ENCODE measurements at regions not wholly inside any gene's neighbourhood (a gene's known extent, or its start where the extent isn't known, plus 50 kb on each side); places are given as distances from the start of the nearest gene placed in this dataset.

DNA sequence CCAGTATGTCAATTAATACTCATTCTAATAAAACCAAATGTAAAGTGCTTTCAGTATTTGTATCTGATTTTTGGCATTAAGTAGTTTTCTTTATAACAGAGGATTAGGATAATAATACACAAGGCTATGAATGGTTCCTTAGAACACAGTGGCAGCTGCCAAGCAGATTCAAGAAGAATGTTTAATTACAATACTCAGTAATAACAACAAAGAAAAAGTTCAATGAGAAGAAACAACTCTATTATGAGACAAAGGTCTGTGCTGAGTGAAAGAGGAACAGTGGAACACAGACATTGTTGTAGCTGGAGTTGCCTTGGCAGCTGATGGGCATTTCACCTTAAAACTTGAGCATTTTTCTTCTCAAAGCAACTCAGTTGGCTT, 502.6 kb upstream of the NR3C2 start:
- TF ChIP-seq BACH2 (CRISPR knock-in tag; IDR thresholded peaks at IDR 0.05; ENCODE audit: borderline replicate concordance), result no peak
- TF ChIP-seq ESRRG (CRISPR knock-in tag; IDR thresholded peaks at IDR 0.05), result no peak
- no peak for TF ChIP-seq POU6F1 (CRISPR knock-in tag; IDR thresholded peaks at IDR 0.05; ENCODE audit: borderline replicate concordance, low read depth)
- TF ChIP-seq RARB (CRISPR knock-in tag; IDR thresholded peaks at IDR 0.05), result no peak
- TF ChIP-seq ZNF70 (CRISPR knock-in tag; IDR thresholded peaks at IDR 0.05), result no peak
- TF ChIP-seq ARNTL (CRISPR knock-in tag; IDR thresholded peaks at IDR 0.05; ENCODE audit: borderline replicate concordance, low read depth), result no peak
- TF ChIP-seq PPARA (CRISPR knock-in tag; IDR thresholded peaks at IDR 0.05; ENCODE audit: borderline replicate concordance), result no peak
- TF ChIP-seq TOX (CRISPR knock-in tag; IDR thresholded peaks at IDR 0.05; ENCODE audit: borderline replicate concordance), result no peak
- TF ChIP-seq TCF4 (CRISPR knock-in tag; IDR thresholded peaks at IDR 0.05; ENCODE audit: borderline replicate concordance), result no peak
- TF ChIP-seq GLIS3 (CRISPR knock-in tag; IDR thresholded peaks at IDR 0.05), result no peak
- no peak for TF ChIP-seq CSDC2 (CRISPR knock-in tag; IDR thresholded peaks at IDR 0.05)
- no peak for TF ChIP-seq TSHZ2 (CRISPR knock-in tag; IDR thresholded peaks at IDR 0.05)
- no peak for TF ChIP-seq SNAI2 (CRISPR knock-in tag; IDR thresholded peaks at IDR 0.05)
- TF ChIP-seq ZNF565 (CRISPR knock-in tag; conservative IDR thresholded peaks at IDR 0.05; ENCODE audit: low read depth), result no peak
- no peak for TF ChIP-seq CREB5 (CRISPR knock-in tag; IDR thresholded peaks at IDR 0.05; ENCODE audit: low read depth)
- ATAC-seq, result no peak

DNA sequence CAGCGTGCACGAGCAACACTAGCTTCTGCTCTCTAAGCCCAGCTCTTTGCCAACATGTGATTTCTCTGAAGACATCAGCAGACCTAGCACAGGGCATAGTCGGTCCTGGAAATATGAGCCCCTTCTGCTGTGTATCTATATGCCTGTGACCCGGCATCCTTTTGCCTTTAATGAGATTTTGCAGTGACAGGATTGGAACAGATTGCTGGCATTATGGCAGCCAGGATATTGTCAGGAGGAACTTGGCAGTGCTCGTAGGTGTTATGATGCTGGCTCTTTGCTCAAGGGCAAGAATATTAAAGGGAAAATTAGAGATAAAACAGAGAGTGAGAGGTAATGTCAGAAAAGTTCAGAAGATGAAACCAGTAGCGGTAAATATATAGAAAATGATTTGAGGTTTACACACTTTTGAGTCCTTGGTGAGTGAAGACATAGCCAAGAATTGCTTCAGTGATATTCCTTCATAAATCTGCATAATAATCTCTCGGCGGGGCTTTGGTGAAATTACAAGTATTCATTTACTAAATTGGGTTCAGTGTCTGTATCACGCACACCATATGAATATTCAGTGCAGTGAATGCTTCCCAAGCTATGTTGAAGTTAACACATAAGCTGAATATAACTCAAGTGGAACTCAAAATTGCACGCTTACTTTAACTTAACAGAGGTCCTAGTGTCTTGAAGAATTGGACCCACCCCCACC, 502.1 kb upstream of the NR3C2 start:
- ATAC-seq, result no peak
- TF ChIP-seq TCF4 (CRISPR knock-in tag; IDR thresholded peaks at IDR 0.05; ENCODE audit: borderline replicate concordance), result no peak
- TF ChIP-seq ZFP30 (CRISPR knock-in tag; IDR thresholded peaks at IDR 0.05), result no peak
- no peak for TF ChIP-seq RARB (CRISPR knock-in tag; IDR thresholded peaks at IDR 0.05)
- no peak for TF ChIP-seq ZNF8 (CRISPR knock-in tag; IDR thresholded peaks at IDR 0.05)
- TF ChIP-seq ZNF70 (CRISPR knock-in tag; IDR thresholded peaks at IDR 0.05), result no peak
- no peak for TF ChIP-seq CSDC2 (CRISPR knock-in tag; IDR thresholded peaks at IDR 0.05)
- no peak for TF ChIP-seq TOX (CRISPR knock-in tag; IDR thresholded peaks at IDR 0.05; ENCODE audit: borderline replicate concordance)
- no peak for TF ChIP-seq ZNF565 (CRISPR knock-in tag; conservative IDR thresholded peaks at IDR 0.05; ENCODE audit: low read depth)
- TF ChIP-seq POU6F1 (CRISPR knock-in tag; IDR thresholded peaks at IDR 0.05; ENCODE audit: borderline replicate concordance, low read depth), result no peak
- no peak for TF ChIP-seq CSRNP3 (CRISPR knock-in tag; IDR thresholded peaks at IDR 0.05)
- no peak for TF ChIP-seq SNAI2 (CRISPR knock-in tag; IDR thresholded peaks at IDR 0.05)
- no peak for TF ChIP-seq OSR1 (CRISPR knock-in tag; IDR thresholded peaks at IDR 0.05)
- no peak for TF ChIP-seq CREB5 (CRISPR knock-in tag; IDR thresholded peaks at IDR 0.05; ENCODE audit: low read depth)
- no peak for TF ChIP-seq PATZ1 (CRISPR knock-in tag; IDR thresholded peaks at IDR 0.05; ENCODE audit: borderline replicate concordance)
- TF ChIP-seq BACH2 (CRISPR knock-in tag; IDR thresholded peaks at IDR 0.05; ENCODE audit: borderline replicate concordance), result no peak
- TF ChIP-seq ARNTL (CRISPR knock-in tag; IDR thresholded peaks at IDR 0.05; ENCODE audit: borderline replicate concordance, low read depth), result no peak
- no peak for TF ChIP-seq ZFP3 (CRISPR knock-in tag; IDR thresholded peaks at IDR 0.05)
- TF ChIP-seq ZC3H10 (CRISPR knock-in tag; IDR thresholded peaks at IDR 0.05), result no peak
